ENCODE measurements at regions not wholly inside any gene's neighbourhood (a gene's known extent, or its start where the extent isn't known, plus 50 kb on each side); places are given as distances from the start of the nearest gene placed in this dataset.

DNA sequence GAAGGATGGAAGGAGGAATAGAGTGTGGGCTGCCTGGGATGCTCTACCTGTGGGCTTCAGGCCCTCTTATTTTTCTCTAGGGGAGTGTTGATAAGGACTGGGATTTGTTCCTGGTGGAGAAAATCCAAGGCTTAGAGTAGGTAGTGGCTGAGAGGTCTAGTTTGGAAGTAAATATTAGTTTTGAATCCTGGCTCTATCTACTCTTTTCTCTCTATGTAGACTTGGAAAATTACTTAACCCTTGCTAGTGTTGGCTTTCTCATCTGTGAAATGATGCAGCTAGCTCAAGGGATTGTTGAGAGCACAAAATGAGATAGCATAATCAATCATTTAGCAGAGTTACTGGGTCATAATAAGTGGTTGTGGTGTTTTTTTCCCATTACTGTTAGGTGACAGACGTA lies 102.7 kb upstream of the MLIP start:
- no peaks in the 10 kb centered on the region for H3K9me2 ChIP-seq (ENCODE audit: insufficient read depth, low read length)
- no peaks in the 10 kb centered on the region for H3K9me3 ChIP-seq (ENCODE audit: low read length)
- no peak overlapping the region for H2AFZ ChIP-seq (ENCODE audit: low read length)
- H3K4me2 ChIP-seq (ENCODE audit: low read length): no peak overlapping the region
- no peaks in the 10 kb centered on the region for H3K4me1 ChIP-seq (ENCODE audit: insufficient read depth, low read length, poor library complexity, severe bottlenecking)
- TF ChIP-seq, protein P1, sequence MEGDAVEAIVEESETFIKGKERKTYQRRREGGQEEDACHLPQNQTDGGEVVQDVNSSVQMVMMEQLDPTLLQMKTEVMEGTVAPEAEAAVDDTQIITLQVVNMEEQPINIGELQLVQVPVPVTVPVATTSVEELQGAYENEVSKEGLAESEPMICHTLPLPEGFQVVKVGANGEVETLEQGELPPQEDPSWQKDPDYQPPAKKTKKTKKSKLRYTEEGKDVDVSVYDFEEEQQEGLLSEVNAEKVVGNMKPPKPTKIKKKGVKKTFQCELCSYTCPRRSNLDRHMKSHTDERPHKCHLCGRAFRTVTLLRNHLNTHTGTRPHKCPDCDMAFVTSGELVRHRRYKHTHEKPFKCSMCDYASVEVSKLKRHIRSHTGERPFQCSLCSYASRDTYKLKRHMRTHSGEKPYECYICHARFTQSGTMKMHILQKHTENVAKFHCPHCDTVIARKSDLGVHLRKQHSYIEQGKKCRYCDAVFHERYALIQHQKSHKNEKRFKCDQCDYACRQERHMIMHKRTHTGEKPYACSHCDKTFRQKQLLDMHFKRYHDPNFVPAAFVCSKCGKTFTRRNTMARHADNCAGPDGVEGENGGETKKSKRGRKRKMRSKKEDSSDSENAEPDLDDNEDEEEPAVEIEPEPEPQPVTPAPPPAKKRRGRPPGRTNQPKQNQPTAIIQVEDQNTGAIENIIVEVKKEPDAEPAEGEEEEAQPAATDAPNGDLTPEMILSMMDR (conservative IDR thresholded peaks at IDR 0.05; ENCODE audit: low read length): no peak
- TF ChIP-seq EZH2phosphoT487 (IDR thresholded peaks at IDR 0.05; ENCODE audit: borderline replicate concordance, low read depth, low read length): no peak
- intact Hi-C loops (cut with micrococcal nuclease; ENCODE audit: unreplicated experiment): no loop called here
- no TSS peak for BruUV-seq (replicated peaks)
- no peaks in the 10 kb centered on the region for H3K79me2 ChIP-seq (ENCODE audit: insufficient read depth, low read depth, low read length)
- H3K36me3 ChIP-seq (ENCODE audit: insufficient read depth, low read length): no peaks in the 10 kb centered on the region
- ChIA-PET CTCF (ENCODE audit: unreplicated experiment) (no interaction called here), POLR2A (interaction anchor here (1.5 kb wide), 1 partner anchor 27 kb away, joined by 3 read pairs; no protein-coding TSS in a partner anchor)
- no peak overlapping the region for H3K27ac ChIP-seq (ENCODE audit: low read depth, low read length, poor library complexity, severe bottlenecking)
- no peak overlapping the region for H3K4me3 ChIP-seq (ENCODE audit: low read depth, low read length, poor library complexity, severe bottlenecking)
- no peaks in the 10 kb centered on the region for H4K20me1 ChIP-seq (ENCODE audit: insufficient read depth, low read length)
- DNase-seq (ENCODE audit: low spot score): no peak

DNA sequence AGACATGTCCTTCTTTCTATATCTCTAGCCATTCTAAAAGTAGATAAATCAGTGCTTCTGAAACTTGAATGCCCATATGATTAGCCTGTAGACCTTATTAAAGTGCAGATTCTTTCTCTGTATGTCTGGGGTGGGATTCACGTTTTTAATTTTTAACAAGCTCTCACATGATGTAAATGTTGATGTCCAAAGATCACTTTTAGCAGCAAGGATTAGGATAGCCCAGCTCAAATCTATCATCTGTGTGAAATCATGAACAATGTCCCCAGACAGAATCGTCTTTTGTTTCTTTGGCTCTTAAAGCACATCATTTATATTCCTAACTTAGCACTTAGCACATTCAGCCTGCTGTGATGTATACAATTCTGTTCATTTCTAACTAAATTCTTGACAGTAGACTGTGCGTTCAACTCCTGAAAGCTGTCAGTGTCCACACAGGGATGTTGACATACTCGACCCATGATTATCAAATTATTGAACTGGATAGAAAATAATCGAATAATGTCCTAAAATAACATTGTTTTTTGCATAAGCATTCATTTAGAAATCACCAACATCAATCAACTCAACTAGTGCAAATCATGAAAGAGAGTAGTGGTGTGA lies 102.1 kb upstream of the MLIP start:
- H3K36me3 ChIP-seq (ENCODE audit: insufficient read depth, low read length): no peaks in the 10 kb centered on the region
- intact Hi-C loops (cut with micrococcal nuclease; ENCODE audit: unreplicated experiment): no loop called here
- no peak overlapping the region for H2AFZ ChIP-seq (ENCODE audit: low read length)
- H3K4me2 ChIP-seq (ENCODE audit: low read length): no peak overlapping the region
- POLR2A ChIA-PET: interaction anchor here (1.5 kb wide), 1 partner anchor 26 kb away, joined by 3 read pairs; no protein-coding TSS in a partner anchor
- no peak for TF ChIP-seq EZH2phosphoT487 (IDR thresholded peaks at IDR 0.05; ENCODE audit: borderline replicate concordance, low read depth, low read length)
- TF ChIP-seq, protein P1 (conservative IDR thresholded peaks at IDR 0.05; ENCODE audit: low read length): no peak
- no peaks in the 10 kb centered on the region for H4K20me1 ChIP-seq (ENCODE audit: insufficient read depth, low read length)
- no peak overlapping the region for H3K4me3 ChIP-seq (ENCODE audit: low read depth, low read length, poor library complexity, severe bottlenecking)
- DNase-seq (ENCODE audit: low spot score): no peak
- H3K27ac ChIP-seq (ENCODE audit: low read depth, low read length, poor library complexity, severe bottlenecking): no peak overlapping the region
- BruUV-seq (replicated peaks): no TSS peak
- no peaks in the 10 kb centered on the region for H3K4me1 ChIP-seq (ENCODE audit: insufficient read depth, low read length, poor library complexity, severe bottlenecking)
- H3K9me2 ChIP-seq (ENCODE audit: insufficient read depth, low read length): no peaks in the 10 kb centered on the region
- no peaks in the 10 kb centered on the region for H3K79me2 ChIP-seq (ENCODE audit: insufficient read depth, low read depth, low read length)
- CTCF ChIA-PET (ENCODE audit: unreplicated experiment): no interaction called here
- H3K9me3 ChIP-seq (ENCODE audit: low read length): no peaks in the 10 kb centered on the region
